ENCODE measurements at regions not wholly inside any gene's neighbourhood (a gene's known extent, or its start where the extent isn't known, plus 50 kb on each side); places are given as distances from the start of the nearest gene placed in this dataset.
"Not testable (repeated sequence)": the region's sequence is repeated elsewhere in the genome, so short reads cannot be mapped to it uniquely, and the experiment has no call there.

GRCh38 chr5:74497706-74498105, 142.8 kb downstream of the ENC1 start:
- DNase-seq, result no peak

- DNase-seq, result no peak
These were observed 147.1 kb downstream of the ENC1 start for GRCh38 chr5:74493411-74493810.

GRCh38 chr5:74492230-74492629, 148.3 kb downstream of the ENC1 start:
- DNase-seq, result no peak

- no peak for DNase-seq
These were observed 148.9 kb downstream of the ENC1 start for GRCh38 chr5:74491586-74491985.

- no peak for DNase-seq
These were observed 149.7 kb downstream of the ENC1 start for GRCh38 chr5:74490814-74491213.

GRCh38 chr5:74482990-74483389, 157.5 kb downstream of the ENC1 start:
- no peak for DNase-seq

GRCh38 chr5:74482523-74482922, 158.0 kb downstream of the ENC1 start:
- DNase-seq, result no peak

- DNase-seq, result not testable (repeated sequence)
These were observed 159.2 kb downstream of the ENC1 start for GRCh38 chr5:74481357-74481756.

GRCh38 chr5:74480201-74480600, 160.3 kb downstream of the ENC1 start:
- no peak for DNase-seq

GRCh38 chr5:74478328-74478727, 162.2 kb downstream of the ENC1 start:
- no peak for DNase-seq

GRCh38 chr5:74477761-74478160, 162.8 kb downstream of the ENC1 start:
- DNase-seq, result no peak

- DNase-seq, result no peak
These were observed 163.6 kb downstream of the ENC1 start for GRCh38 chr5:74476819-74477453.

- DNase-seq, result no peak
These were observed 164.3 kb downstream of the ENC1 start for GRCh38 chr5:74476046-74476818.

GRCh38 chr5:74471875-74472274, 168.7 kb downstream of the ENC1 start:
- DNase-seq, result no peak

- DNase-seq, result no peak
These were observed 171.1 kb downstream of the ENC1 start for GRCh38 chr5:74469234-74469994.

- no peak for DNase-seq
These were observed 172.1 kb downstream of the ENC1 start for GRCh38 chr5:74468421-74468820.

- DNase-seq, result no peak
These were observed 174.8 kb downstream of the ENC1 start for GRCh38 chr5:74465724-74466123.

- no peak for DNase-seq
These were observed 175.9 kb downstream of the ENC1 start for GRCh38 chr5:74464512-74465209.

GRCh38 chr5:74462356-74462755, 178.2 kb downstream of the ENC1 start:
- DNase-seq, result no peak

GRCh38 chr5:74461251-74461650, 179.3 kb downstream of the ENC1 start:
- DNase-seq, result no peak

- DNase-seq, result no peak
These were observed 179.8 kb downstream of the ENC1 start for GRCh38 chr5:74460694-74461093.

- no peak for DNase-seq
These were observed 180.5 kb downstream of the ENC1 start for GRCh38 chr5:74459984-74460383.

- DNase-seq, result no peak
These were observed 182.7 kb downstream of the ENC1 start for GRCh38 chr5:74457876-74458275.
